GM23338 (cell line): ENCODE measurements at regions not wholly inside any gene's neighbourhood (a gene's known extent, or its start where the extent isn't known, plus 50 kb on each side); places are given as distances from the start of the nearest gene placed in this dataset.

Experiments
- ATAC-seq: fragments of 200-7000 bp; cut with Tn5 transposase; 3 replicates; pipeline ENCODE4 v1.9.1; 2020
- DNase-seq: peaks from one replicate; pipeline ENCODE4 v3.0.0-alpha.2; 2015; ENCODE audit warnings: low spot score
- H2AFZ ChIP-seq: fragments of 200-600 bp; sonication (generic); 2 replicates; pipeline ENCODE4 v1.8.0; 2016; ENCODE audit warnings: antibody characterized with exemption, mild to moderate bottlenecking, moderate library complexity
- H3F3A ChIP-seq: fragments of 200-600 bp; sonication (generic); replicated peaks from 2 replicates; pipeline ENCODE4 v1.8.0; 2017; ENCODE audit warnings: antibody characterized with exemption, mixed run types, low read depth
- H3K27ac ChIP-seq: fragments of 200-600 bp; sonication (generic); 2 replicates; pipeline ENCODE4 v1.6.1; 2016; ENCODE audit warnings: low read depth
- H3K27me3 ChIP-seq: fragments of 200-600 bp; sonication (generic); 2 replicates; pipeline ENCODE4 v1.8.0; 2016; ENCODE audit warnings: mild to moderate bottlenecking, mixed run types, moderate library complexity; ENCODE audit not compliant: insufficient read depth
- H3K36me3 ChIP-seq: fragments of 200-600 bp; sonication (generic); 2 replicates; pipeline ENCODE4 v1.8.0; 2016; ENCODE audit warnings: mild to moderate bottlenecking; ENCODE audit not compliant: insufficient read depth
- H3K4me1 ChIP-seq: fragments of 200-600 bp; sonication (generic); 2 replicates; pipeline ENCODE4 v1.8.0; 2016; ENCODE audit warnings: mild to moderate bottlenecking, moderate library complexity; ENCODE audit not compliant: insufficient read depth
- H3K4me2 ChIP-seq: fragments of 200-600 bp; sonication (generic); 2 replicates; pipeline ENCODE4 v1.7.1; 2017; ENCODE audit warnings: mixed run types
- H3K4me3 ChIP-seq: fragments of 200-600 bp; sonication (generic); 2 replicates; pipeline ENCODE4 v1.6.1; 2016; ENCODE audit warnings: mixed run types
- H3K79me2 ChIP-seq: fragments of 200-600 bp; sonication (generic); replicated peaks from 2 replicates; pipeline ENCODE4 v1.8.0; 2017; ENCODE audit warnings: mild to moderate bottlenecking; ENCODE audit not compliant: insufficient read depth
- H3K9me2 ChIP-seq: fragments of 200-600 bp; sonication (generic); 2 replicates; pipeline ENCODE4 v1.8.0; 2017; ENCODE audit not compliant: insufficient read depth
- H4K20me1 ChIP-seq: fragments of 200-600 bp; sonication (generic); replicated peaks from 2 replicates; pipeline ENCODE4 v1.8.0; 2017; ENCODE audit warnings: mild to moderate bottlenecking; ENCODE audit not compliant: insufficient read depth
- H3K27ac Mint-ChIP-seq: 2 replicates; pipeline ENCODE4 v1.8.0; 2020; ENCODE audit warnings: inconsistent platforms, mild to moderate bottlenecking, moderate library complexity, mixed read lengths
- H3K27me3 Mint-ChIP-seq: 3 replicates; pipeline ENCODE4 v1.8.0; 2022; ENCODE audit warnings: low read depth, mild to moderate bottlenecking, moderate library complexity, mixed read lengths, inconsistent platforms; ENCODE audit not compliant: insufficient read depth, poor library complexity
- H3K36me3 Mint-ChIP-seq: 3 replicates; pipeline ENCODE4 v1.8.0; 2021; ENCODE audit warnings: low read depth, mild to moderate bottlenecking, inconsistent platforms, moderate library complexity, mixed read lengths
- H3K4me1 Mint-ChIP-seq: 3 replicates; pipeline ENCODE4 v1.8.0; 2020; ENCODE audit warnings: mild to moderate bottlenecking, inconsistent platforms, mixed read lengths
- H3K4me3 Mint-ChIP-seq: 3 replicates; pipeline ENCODE4 v1.8.0; 2021; ENCODE audit warnings: moderate library complexity, mild to moderate bottlenecking, inconsistent platforms, mixed read lengths
- H3K9me3 Mint-ChIP-seq: 3 replicates; pipeline ENCODE4 v1.8.0; 2020; ENCODE audit warnings: moderate library complexity, mild to moderate bottlenecking, inconsistent platforms, mixed read lengths
- CREB1 ChIP-seq: fragments of 250-450 bp; sonication (Bioruptor Pico); IDR thresholded peaks from 2 replicates; pipeline ENCODE4 v1.5.0; 2020; ENCODE audit warnings: low read depth, mild to moderate bottlenecking, moderate library complexity
- STAT1 ChIP-seq: IDR thresholded peaks from one replicate; pipeline ENCODE4 v1.6.1; 2016; ENCODE audit warnings: antibody characterized with exemption; ENCODE audit not compliant: unreplicated experiment
- ZNF114 ChIP-seq: fragments of 250-450 bp; sonication (Bioruptor Pico); IDR thresholded peaks from 2 replicates; pipeline ENCODE4 v1.5.0; 2020; ENCODE audit warnings: mild to moderate bottlenecking, moderate library complexity

- Mint-ChIP-seq H3K4me3 (no peak overlapping the region), H3K36me3 (no peaks in the 10 kb centered on the region), H3K27me3 (peaks cover 2% of the 10 kb centered on the region), H3K27ac (no peak overlapping the region), H3K9me3 (no peaks in the 10 kb centered on the region), H3K4me1 (peaks cover 14% of the 10 kb centered on the region)
- no peaks in the 10 kb centered on the region for H3K27me3 ChIP-seq
- no peak overlapping the region for H3K4me2 ChIP-seq
- TF ChIP-seq STAT1 (no peak), CREB1 (no peak), ZNF114 (CRISPR knock-in tag) (no peak)
- peaks cover 2% of the 10 kb centered on the region; the same call in 1 of the 2 replicates for H3K9me2 ChIP-seq
- H3K36me3 ChIP-seq = no peaks in the 10 kb centered on the region
- no peaks in the 10 kb centered on the region for H3K79me2 ChIP-seq
- H2AFZ ChIP-seq = no peak overlapping the region
- ATAC-seq (no peak), DNase-seq (no peak)
- H3F3A ChIP-seq = no peaks in the 10 kb centered on the region
- H3K27ac ChIP-seq = no peak overlapping the region
- H4K20me1 ChIP-seq = no peaks in the 10 kb centered on the region
- H3K4me1 ChIP-seq = peaks cover 13% of the 10 kb centered on the region; the same call in 1 of the 2 replicates
- no peak overlapping the region for H3K4me3 ChIP-seq
Measured at GRCh38 chr3:113158171-113158570, 53.2 kb upstream of the BOC start.
